GM12864 (cell line): ENCODE measurements at regions not wholly inside any gene's neighbourhood (a gene's known extent, or its start where the extent isn't known, plus 50 kb on each side); places are given as distances from the start of the nearest gene placed in this dataset.

Experiments used
- DNase-seq: peaks from one replicate; pipeline ENCODE4 v3.0.0-alpha.2; 2011; ENCODE audit warnings: low read depth
- H3K4me3 ChIP-seq: 2 replicates; pipeline ENCODE4 v1.5.1; 2011; ENCODE audit warnings: mild to moderate bottlenecking, low read depth, low read length, control low read depth
- CTCF ChIP-seq: IDR thresholded peaks from 2 replicates; pipeline ENCODE4 v1.5.1; 2011; ENCODE audit warnings: low read depth, mild to moderate bottlenecking, moderate library complexity, low read length, control low read depth, inconsistent platforms; ENCODE audit errors: missing control alignments

- H3K4me3 ChIP-seq = no peak overlapping the region
- TF ChIP-seq CTCF = no peak
- no peak for DNase-seq
These were observed 1307.5 kb upstream of the TENM4 start for GRCh38 chr11:80748207-80748925.

GRCh38 chr11:80746300-80746699 is 1305.5 kb upstream of the TENM4 start:
- DNase-seq = no peak
- no peak overlapping the region for H3K4me3 ChIP-seq
- no peak for TF ChIP-seq CTCF

DNA sequence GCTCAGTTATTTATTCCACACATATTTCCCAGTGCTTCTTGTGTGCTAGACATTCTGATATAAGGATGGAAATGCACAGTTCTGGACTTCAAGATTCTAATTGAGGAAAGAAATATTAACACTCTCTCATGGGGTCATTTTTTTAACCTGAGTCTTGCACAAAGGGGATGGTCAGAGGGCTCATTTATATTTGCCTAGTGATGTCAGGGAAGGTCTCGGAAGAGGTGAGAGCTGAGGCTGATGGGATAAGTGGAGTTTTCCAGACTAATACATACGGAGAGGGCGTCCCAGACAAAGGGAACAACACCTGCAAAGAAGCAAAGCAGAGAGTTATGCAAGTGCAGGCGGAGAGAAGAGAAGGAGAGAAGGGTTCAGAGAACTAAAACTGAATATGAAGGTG is 1304.6 kb upstream of the TENM4 start:
- no peak for DNase-seq
- no peak overlapping the region for H3K4me3 ChIP-seq
- no peak for TF ChIP-seq CTCF

DNA sequence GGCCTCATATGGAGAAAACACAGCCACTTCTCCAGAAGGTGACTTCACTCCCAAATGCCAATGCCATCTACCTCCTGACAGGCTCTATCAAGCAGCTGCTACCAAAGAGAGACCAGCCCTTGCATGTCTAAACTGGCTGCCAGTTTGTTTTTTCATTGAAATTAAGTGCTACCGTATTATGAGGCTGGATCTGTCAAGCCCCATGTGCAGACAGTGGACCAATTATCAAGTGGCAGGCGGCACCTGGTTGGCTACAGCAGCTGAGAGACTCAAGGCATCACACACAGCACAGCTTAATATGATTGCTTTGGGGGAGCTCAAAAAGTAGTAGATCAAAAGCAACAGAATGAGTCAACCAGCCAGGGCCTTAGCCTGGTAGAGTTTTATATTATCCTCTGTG is 1293.0 kb upstream of the TENM4 start:
- no peak for DNase-seq
- TF ChIP-seq CTCF = no peak

GRCh38 chr11:80733361-80733760 is 1292.5 kb upstream of the TENM4 start:
- no peak overlapping the region for H3K4me3 ChIP-seq
- TF ChIP-seq CTCF = no peak
- no peak for DNase-seq

More for the DNA sequence above, 1293.0 kb upstream of the TENM4 start:
- H3K4me3 ChIP-seq = no peak overlapping the region

- DNase-seq = peak; percentile 10
- TF ChIP-seq CTCF = peak; percentile 61
- no peak overlapping the region for H3K4me3 ChIP-seq
These were observed 1286.5 kb upstream of the TENM4 start for GRCh38 chr11:80727315-80727714.

- TF ChIP-seq CTCF = no peak
- no peak for DNase-seq
- H3K4me3 ChIP-seq = no peak overlapping the region
These were observed 1285.4 kb upstream of the TENM4 start for GRCh38 chr11:80726236-80726635.
